GM19240 (cell line): ENCODE measurements at regions not wholly inside any gene's neighbourhood (a gene's known extent, or its start where the extent isn't known, plus 50 kb on each side); places are given as distances from the start of the nearest gene placed in this dataset.
"Not testable (repeated sequence)": the region's sequence is repeated elsewhere in the genome, so short reads cannot be mapped to it uniquely, and the experiment has no call there.

Source experiments
- DNase-seq: peaks from one replicate; pipeline ENCODE4 v3.0.0; 2011; ENCODE audit warnings: low spot score; ENCODE audit not compliant: insufficient read length

DNA sequence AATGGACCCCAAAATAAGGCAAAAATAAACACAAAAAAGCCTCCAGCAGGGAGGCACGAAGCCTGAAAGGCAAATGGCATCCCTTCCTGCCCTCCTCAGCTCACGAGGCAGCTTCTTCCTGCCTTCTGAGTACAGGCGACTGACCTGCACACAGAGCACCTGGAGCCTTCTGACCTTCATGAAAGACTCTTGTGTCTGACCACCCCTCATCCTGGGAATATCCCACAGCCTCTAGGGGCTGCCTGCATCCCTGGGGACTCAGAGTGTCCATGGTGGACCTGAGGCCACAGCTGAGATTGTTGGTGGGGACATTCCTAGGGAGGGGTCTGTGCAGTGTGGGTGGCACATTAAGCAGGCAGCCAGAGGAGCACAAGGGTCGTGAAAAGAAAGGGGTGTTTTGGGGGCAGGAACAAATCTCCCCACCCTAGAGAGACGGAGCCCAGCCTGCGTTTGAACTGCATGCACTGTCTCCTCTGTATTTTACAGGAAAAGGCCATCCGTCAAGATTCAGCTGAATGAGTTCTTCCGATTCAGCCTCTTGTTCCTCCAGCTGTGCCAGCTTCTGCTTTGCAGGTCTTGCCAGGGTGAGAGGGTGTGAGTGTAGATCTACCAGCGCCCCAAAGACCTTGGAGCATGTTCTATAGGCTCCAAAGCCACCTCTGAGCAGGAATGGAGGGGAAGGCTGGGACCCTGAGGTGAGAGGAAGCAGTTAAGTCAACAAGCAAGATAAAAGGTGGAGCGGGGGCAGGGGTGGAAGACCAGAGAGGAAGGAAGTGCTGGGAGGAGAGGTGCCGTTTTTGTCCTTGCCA is 80.4 kb upstream of the MEF2A start:
- no peak for DNase-seq

GRCh38 chr15:99485992-99486370 is 79.8 kb upstream of the MEF2A start:
- no peak for DNase-seq

DNA sequence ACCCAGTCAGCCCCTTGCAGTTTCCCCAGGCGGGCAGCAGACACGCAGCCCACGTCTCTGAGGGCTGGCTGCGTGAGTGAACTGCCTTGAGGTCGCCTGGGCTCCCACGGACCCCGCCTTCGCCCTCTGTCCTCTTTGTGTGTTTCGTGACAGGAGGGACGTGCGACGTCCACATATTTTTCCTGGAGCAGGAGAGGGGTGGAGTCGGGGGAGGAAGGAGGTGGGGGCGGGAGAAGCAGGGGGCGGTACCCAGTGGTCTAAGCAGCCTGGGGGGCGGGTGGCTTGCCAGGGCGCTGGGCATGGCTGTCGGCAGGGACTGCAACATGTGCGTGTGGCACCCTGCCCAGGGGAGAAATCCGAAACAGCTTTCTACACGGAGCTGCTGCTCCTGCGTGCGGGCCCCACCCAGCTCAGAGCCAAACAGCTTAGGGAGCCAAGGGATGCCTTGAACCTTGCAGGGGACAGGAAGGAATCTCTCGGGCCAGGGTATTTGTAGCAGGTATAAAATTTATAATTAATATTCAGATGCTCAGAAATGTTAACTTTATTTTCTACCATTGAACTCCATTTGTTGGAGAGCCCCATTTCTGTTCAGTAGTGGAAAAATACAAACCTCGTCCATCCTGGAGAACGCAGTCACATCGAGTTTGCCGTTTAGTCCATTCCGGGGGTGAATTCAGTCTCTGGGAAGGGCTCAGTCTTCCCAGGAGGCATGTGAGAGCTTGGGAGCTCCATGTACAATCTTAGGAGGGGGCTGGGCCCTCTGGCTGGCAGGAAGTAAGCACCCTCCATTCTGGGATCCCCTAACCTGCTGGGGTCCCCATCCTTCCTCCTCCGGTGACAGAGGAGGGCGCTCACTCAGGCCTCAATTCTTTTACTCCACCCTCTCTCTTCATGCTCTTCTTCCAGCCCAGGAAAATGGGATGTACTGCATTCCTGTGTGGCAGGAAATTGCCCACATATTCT is 79.1 kb upstream of the MEF2A start:
- no peak for DNase-seq

GRCh38 chr15:99487337-99487730 is 78.5 kb upstream of the MEF2A start:
- no peak for DNase-seq

DNA sequence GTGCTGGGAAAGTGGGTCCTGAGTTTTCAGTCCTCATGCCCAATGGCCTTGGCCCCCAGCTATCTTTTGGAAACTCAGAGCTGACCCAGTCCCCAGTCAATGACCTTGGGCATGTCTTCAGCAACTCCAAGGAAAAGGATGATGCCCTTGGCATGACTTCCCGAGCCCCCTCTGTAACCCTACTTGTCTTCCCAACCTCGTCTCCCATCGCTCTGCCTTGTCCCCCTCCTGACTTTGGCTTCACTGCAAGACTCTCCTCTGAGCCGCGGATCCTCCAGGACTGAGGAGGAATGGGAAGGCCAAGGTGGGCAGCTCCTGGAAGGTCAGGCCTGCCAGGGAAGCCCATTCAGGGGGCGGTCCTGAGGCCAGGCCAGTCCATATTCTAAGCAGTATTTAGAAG is 73.5 kb upstream of the MEF2A start:
- no peak for DNase-seq

- no peak for DNase-seq
Measured at GRCh38 chr15:99492716-99493115, 73.1 kb upstream of the MEF2A start.

- no peak for DNase-seq
Measured at GRCh38 chr15:99493461-99493860, 72.3 kb upstream of the MEF2A start.

- not testable (repeated sequence) for DNase-seq
Measured at GRCh38 chr15:99494536-99495233, 71.1 kb upstream of the MEF2A start.

- no peak for DNase-seq
Measured at GRCh38 chr15:99495430-99496301, 70.1 kb upstream of the MEF2A start.

GRCh38 chr15:99496302-99496629 is 69.5 kb upstream of the MEF2A start:
- no peak for DNase-seq

GRCh38 chr15:99502182-99502581 is 63.6 kb upstream of the MEF2A start:
- DNase-seq: peak; percentile 43

DNA sequence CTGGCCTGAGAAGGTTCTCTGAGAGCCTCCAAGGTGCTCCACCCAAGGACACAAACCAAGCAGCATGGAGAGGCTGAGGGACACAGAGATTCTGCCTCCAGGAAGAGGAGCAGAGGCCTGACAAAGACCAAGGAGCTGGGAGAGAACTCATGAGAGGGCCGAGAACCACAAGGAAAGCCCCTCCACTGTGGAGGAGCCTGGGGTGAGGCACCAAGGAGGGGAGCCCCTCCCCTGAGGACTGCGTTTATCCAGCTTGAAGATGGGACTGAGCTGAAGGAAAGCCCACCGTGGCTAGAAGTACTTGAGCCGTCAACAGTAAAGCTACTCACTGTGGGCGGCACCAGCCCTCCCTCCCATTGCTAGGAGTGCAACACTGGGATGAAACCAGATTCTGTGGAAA is 63.1 kb upstream of the MEF2A start:
- DNase-seq: no peak

DNA sequence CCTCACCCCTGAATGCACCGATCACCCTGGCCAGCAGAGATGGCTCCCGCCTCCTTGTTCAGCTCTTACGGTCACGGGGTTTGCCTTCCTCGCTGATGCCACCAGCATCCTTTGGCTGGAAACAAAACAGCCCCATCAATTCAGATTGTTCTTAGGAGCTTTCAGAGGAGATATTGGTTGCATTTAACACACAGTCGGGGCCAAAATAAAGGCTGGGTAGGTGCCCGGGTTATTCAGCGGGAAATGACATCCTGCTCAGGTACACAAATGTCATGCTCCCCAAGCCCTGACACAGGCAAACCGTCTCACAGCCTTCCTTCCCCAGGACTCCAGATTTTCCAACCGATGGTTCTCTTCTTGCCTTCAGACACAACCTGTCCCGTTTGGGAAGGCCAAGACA is 62.4 kb upstream of the MEF2A start:
- no peak for DNase-seq

GRCh38 chr15:99504071-99504822 is 61.5 kb upstream of the MEF2A start:
- DNase-seq: no peak

GRCh38 chr15:99504823-99505551 is 60.8 kb upstream of the MEF2A start:
- no peak for DNase-seq

DNA sequence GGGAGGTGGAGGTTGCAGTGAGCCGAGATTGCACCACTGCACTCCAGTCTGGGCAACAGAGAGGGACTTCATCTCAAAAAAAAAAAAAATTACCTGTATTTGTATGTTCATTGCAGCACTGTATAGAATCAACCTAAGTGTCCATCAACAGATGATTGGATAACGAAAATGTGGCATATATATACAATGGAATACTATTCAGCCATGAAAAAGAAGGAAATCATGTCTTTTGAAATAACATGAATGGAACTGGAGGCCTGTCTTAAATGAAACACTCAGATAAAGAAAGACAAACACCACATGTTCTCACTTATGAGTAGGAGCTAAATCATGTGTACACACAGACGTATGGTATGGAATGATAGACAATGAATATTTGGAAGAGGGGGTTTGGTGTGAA is 59.4 kb upstream of the MEF2A start:
- no peak for DNase-seq

- no peak for DNase-seq
Measured at GRCh38 chr15:99507016-99507503, 58.7 kb upstream of the MEF2A start.

DNA sequence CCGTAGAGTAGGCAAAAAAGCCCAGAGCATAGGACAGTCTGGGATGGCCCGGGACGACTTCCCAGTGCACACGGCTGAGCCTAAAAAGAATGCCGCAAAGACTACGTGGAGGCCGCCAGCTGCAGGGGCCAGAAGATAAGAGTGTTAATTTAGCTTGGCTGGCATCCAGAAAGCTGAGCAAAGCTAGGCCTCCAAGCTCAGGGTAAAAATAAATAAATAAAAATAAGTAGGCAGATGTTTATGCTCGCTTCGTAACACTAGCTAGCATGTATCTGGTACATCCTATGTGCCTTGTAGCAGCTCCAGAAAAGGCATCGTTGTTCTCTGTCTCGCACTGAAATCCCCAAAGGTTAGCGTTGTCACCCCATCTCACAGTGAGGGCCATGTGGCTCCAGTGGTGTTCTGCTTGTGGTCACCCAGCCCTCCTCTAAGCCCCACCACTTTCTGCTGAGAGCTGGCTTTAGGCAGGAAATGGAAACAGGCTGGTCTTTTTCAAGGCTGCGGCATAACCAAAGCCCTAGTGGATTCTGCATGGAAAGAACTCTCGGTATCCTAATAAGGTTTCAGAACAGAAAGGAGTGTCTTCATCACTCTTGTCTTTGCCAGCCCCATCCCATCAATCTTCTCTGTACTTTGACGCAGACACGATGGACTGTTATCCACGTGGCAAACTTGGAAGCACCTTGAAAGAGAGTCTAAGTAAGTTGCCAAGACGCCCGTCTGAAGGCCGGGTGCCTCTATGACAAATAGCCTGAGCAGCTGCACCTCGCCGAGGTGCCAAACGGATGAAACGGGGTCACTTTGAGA is 58.1 kb upstream of the MEF2A start:
- no peak for DNase-seq

- no peak for DNase-seq
Measured at GRCh38 chr15:99508311-99508645, 57.5 kb upstream of the MEF2A start.
